Neural cell (in vitro differentiated cells): ENCODE measurements at regions not wholly inside any gene's neighbourhood (a gene's known extent, or its start where the extent isn't known, plus 50 kb on each side); places are given as distances from the start of the nearest gene placed in this dataset.

Source experiments
- H2AFZ ChIP-seq: fragments of 200-600, 300-800 bp; sonication (generic), shearing (Covaris generic); 2 replicates; pipeline ENCODE4 v1.6.0; 2014; ENCODE audit warnings: low read depth, mild to moderate bottlenecking, antibody characterized with exemption, low read length, moderate library complexity
- H3F3A ChIP-seq: fragments of 200-600 bp; shearing (Covaris generic); 2 replicates; pipeline ENCODE4 v1.6.1; 2016; ENCODE audit warnings: mild to moderate bottlenecking, moderate library complexity, mixed read lengths, antibody characterized with exemption, low read length; ENCODE audit not compliant: insufficient read depth, poor library complexity, severe bottlenecking
- H3K27ac ChIP-seq: fragments of 200-600, 300-800 bp; sonication (generic), shearing (Covaris generic); 2 replicates; pipeline ENCODE4 v1.5.1; 2014; ENCODE audit warnings: mild to moderate bottlenecking, low read length, moderate library complexity
- H3K27me3 ChIP-seq: fragments of 300-800, 200-600 bp; sonication (generic), shearing (Covaris generic); 2 replicates; pipeline ENCODE4 v1.6.0; 2014; ENCODE audit warnings: mild to moderate bottlenecking, low read depth, low read length, moderate library complexity; ENCODE audit not compliant: insufficient read depth
- H3K36me3 ChIP-seq: fragments of 300-800, 200-600 bp; sonication (generic), shearing (Covaris generic); 2 replicates; pipeline ENCODE4 v1.5.1; 2014; ENCODE audit warnings: mild to moderate bottlenecking, antibody characterized with exemption, low read length, moderate library complexity; ENCODE audit not compliant: insufficient read depth
- H3K4me2 ChIP-seq: fragments of 300-800, 200-600 bp; sonication (generic), shearing (Covaris generic); 2 replicates; pipeline ENCODE4 v1.6.0; 2014; ENCODE audit warnings: mild to moderate bottlenecking, low read length
- H3K4me3 ChIP-seq: fragments of 300-800, 200-600 bp; sonication (generic), shearing (Covaris generic); 2 replicates; pipeline ENCODE4 v1.5.1; 2014; ENCODE audit warnings: mild to moderate bottlenecking, low read length, moderate library complexity
- H3K79me2 ChIP-seq: fragments of 200-600 bp; shearing (Covaris generic); replicated peaks from 2 replicates; pipeline ENCODE4 v1.6.0; 2014; ENCODE audit warnings: mild to moderate bottlenecking, low read length, moderate library complexity; ENCODE audit not compliant: insufficient read depth
- H3K9ac ChIP-seq: fragments of 300-800, 200-600 bp; sonication (generic), shearing (Covaris generic); 2 replicates; pipeline ENCODE4 v1.6.1; 2016; ENCODE audit warnings: mild to moderate bottlenecking, low read length, mixed read lengths
- H3K9me2 ChIP-seq: fragments of 200-600 bp; shearing (Covaris generic); 2 replicates; pipeline ENCODE4 v1.6.1; 2016; ENCODE audit warnings: mild to moderate bottlenecking, low read length, mixed read lengths; ENCODE audit not compliant: insufficient read depth
- H3K9me3 ChIP-seq: fragments of 200-600, 300-800 bp; sonication (generic), shearing (Covaris generic); 2 replicates; pipeline ENCODE4 v1.6.1; 2016; ENCODE audit warnings: mild to moderate bottlenecking, mixed run types, low read length, moderate library complexity, mixed read lengths
- H4K20me1 ChIP-seq: fragments of 200-600 bp; shearing (Covaris generic); 2 replicates; pipeline ENCODE4 v1.6.1; 2016; ENCODE audit warnings: mild to moderate bottlenecking, mixed run types; ENCODE audit not compliant: insufficient read depth
- EP300 ChIP-seq: fragments of 450-650 bp; conservative IDR thresholded peaks from 2 replicates; pipeline ENCODE4 v1.6.1; 2014; ENCODE audit warnings: antibody characterized with exemption, mild to moderate bottlenecking, moderate library complexity; ENCODE audit not compliant: poor library complexity, severe bottlenecking
- EZH2 ChIP-seq: fragments of 200-600, 300-800 bp; shearing (Covaris generic), sonication (generic); IDR thresholded peaks from 2 replicates; pipeline ENCODE4 v1.6.1; 2014; ENCODE audit warnings: antibody characterized with exemption, low read length, borderline replicate concordance, mild to moderate bottlenecking; ENCODE audit not compliant: insufficient read depth, poor library complexity, severe bottlenecking
- MXI1 ChIP-seq: fragments of 450-650 bp; conservative IDR thresholded peaks from 2 replicates; pipeline ENCODE4 v1.6.1; 2014; ENCODE audit warnings: antibody characterized with exemption, mild to moderate bottlenecking; ENCODE audit not compliant: poor library complexity, severe bottlenecking
- POLR2AphosphoS5 ChIP-seq: IDR thresholded peaks from 2 replicates; pipeline ENCODE4 v1.6.1; 2012
- RAD21 ChIP-seq: fragments of 450-650 bp; conservative IDR thresholded peaks from 2 replicates; pipeline ENCODE4 v1.6.1; 2014; ENCODE audit warnings: antibody characterized with exemption, mild to moderate bottlenecking, moderate library complexity
- SMC3 ChIP-seq: fragments of 450-650 bp; conservative IDR thresholded peaks from 2 replicates; pipeline ENCODE4 v1.6.1; 2014; ENCODE audit warnings: antibody characterized with exemption, mild to moderate bottlenecking, moderate library complexity; ENCODE audit not compliant: poor library complexity
- TAF1 ChIP-seq: IDR thresholded peaks from 2 replicates; pipeline ENCODE4 v1.6.1; 2012; ENCODE audit warnings: low read depth
- TF ChIP-seq, protein P1 (sequence below): fragments of 450-650 bp; IDR thresholded peaks from 2 replicates; pipeline ENCODE4 v1.5.1; 2014; ENCODE audit warnings: antibody characterized with exemption, mild to moderate bottlenecking, moderate library complexity; ENCODE audit not compliant: poor library complexity, severe bottlenecking
- TF ChIP-seq, protein P2 (sequence below): IDR thresholded peaks from 2 replicates; pipeline ENCODE4 v1.6.1; 2012; ENCODE audit warnings: borderline replicate concordance

DNA sequence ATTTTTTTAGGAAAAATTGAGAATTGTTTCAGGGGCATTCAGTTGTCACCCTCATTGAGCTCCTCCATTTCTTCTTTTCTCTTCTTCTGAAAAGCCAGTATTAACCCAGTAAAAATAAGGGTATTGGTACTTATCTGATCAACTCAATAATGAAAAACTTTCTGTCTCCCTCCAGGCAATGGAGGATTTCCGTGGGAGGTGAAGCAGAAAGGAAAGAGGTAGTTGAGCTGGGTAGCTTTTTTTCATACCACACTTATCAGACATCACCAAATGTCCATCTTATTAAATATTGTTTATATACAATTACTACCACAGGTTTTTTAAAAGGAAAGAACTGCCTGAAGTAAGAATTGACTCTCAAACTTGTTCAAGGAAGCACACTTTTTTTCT lies 731.1 kb upstream of the ZNF608 start:
- no peaks in the 10 kb centered on the region for H3K9me2 ChIP-seq
- no peaks in the 10 kb centered on the region for H3K36me3 ChIP-seq
- TF ChIP-seq EZH2: no peak
- TF ChIP-seq, protein P1, sequence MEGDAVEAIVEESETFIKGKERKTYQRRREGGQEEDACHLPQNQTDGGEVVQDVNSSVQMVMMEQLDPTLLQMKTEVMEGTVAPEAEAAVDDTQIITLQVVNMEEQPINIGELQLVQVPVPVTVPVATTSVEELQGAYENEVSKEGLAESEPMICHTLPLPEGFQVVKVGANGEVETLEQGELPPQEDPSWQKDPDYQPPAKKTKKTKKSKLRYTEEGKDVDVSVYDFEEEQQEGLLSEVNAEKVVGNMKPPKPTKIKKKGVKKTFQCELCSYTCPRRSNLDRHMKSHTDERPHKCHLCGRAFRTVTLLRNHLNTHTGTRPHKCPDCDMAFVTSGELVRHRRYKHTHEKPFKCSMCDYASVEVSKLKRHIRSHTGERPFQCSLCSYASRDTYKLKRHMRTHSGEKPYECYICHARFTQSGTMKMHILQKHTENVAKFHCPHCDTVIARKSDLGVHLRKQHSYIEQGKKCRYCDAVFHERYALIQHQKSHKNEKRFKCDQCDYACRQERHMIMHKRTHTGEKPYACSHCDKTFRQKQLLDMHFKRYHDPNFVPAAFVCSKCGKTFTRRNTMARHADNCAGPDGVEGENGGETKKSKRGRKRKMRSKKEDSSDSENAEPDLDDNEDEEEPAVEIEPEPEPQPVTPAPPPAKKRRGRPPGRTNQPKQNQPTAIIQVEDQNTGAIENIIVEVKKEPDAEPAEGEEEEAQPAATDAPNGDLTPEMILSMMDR: no peak
- TF ChIP-seq EP300: no peak
- TF ChIP-seq TAF1: no peak
- TF ChIP-seq, protein P2, sequence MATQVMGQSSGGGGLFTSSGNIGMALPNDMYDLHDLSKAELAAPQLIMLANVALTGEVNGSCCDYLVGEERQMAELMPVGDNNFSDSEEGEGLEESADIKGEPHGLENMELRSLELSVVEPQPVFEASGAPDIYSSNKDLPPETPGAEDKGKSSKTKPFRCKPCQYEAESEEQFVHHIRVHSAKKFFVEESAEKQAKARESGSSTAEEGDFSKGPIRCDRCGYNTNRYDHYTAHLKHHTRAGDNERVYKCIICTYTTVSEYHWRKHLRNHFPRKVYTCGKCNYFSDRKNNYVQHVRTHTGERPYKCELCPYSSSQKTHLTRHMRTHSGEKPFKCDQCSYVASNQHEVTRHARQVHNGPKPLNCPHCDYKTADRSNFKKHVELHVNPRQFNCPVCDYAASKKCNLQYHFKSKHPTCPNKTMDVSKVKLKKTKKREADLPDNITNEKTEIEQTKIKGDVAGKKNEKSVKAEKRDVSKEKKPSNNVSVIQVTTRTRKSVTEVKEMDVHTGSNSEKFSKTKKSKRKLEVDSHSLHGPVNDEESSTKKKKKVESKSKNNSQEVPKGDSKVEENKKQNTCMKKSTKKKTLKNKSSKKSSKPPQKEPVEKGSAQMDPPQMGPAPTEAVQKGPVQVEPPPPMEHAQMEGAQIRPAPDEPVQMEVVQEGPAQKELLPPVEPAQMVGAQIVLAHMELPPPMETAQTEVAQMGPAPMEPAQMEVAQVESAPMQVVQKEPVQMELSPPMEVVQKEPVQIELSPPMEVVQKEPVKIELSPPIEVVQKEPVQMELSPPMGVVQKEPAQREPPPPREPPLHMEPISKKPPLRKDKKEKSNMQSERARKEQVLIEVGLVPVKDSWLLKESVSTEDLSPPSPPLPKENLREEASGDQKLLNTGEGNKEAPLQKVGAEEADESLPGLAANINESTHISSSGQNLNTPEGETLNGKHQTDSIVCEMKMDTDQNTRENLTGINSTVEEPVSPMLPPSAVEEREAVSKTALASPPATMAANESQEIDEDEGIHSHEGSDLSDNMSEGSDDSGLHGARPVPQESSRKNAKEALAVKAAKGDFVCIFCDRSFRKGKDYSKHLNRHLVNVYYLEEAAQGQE: no peak
- no peak for TF ChIP-seq SMC3
- no peak for TF ChIP-seq MXI1
- no peak for TF ChIP-seq POLR2AphosphoS5
- TF ChIP-seq RAD21: no peak
- no peaks in the 10 kb centered on the region for H3K27me3 ChIP-seq
- H3K79me2 ChIP-seq: no peaks in the 10 kb centered on the region
- no peak overlapping the region for H3K4me3 ChIP-seq
- H2AFZ ChIP-seq: no peak overlapping the region
- no peak overlapping the region for H3K9ac ChIP-seq
- no peaks in the 10 kb centered on the region for H3K9me3 ChIP-seq
- H3F3A ChIP-seq: no peaks in the 10 kb centered on the region
- H3K4me2 ChIP-seq: no peak overlapping the region
- no peaks in the 10 kb centered on the region for H4K20me1 ChIP-seq
- no peak overlapping the region for H3K27ac ChIP-seq

DNA sequence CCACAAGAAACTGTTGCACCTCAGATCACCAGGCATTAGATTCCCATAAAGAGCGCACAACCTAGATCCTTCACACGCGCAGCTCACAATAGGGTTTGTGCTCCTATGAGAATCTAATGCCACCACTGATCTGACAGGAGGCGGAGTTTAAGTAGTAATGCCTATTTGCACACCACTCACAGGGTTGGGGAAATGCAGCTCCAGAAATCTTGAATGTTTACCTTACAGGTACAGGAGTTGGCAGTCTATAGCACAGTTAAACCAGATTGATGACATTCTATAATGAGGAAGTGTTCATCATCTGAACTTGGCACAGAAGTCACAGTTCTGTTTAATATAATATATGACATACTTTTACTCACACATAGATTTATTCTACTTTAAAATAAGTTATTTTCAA lies 732.2 kb upstream of the ZNF608 start:
- Histone ChIP-seq H3K9ac (no peak overlapping the region), H3K36me3 (no peaks in the 10 kb centered on the region), H2AFZ (no peak overlapping the region), H3K9me3 (no peaks in the 10 kb centered on the region), H3K27ac (no peak overlapping the region), H3K4me3 (no peak overlapping the region), H3K27me3 (no peaks in the 10 kb centered on the region), H3K4me2 (no peak overlapping the region), H4K20me1 (no peaks in the 10 kb centered on the region), H3F3A (no peaks in the 10 kb centered on the region), H3K9me2 (no peaks in the 10 kb centered on the region), H3K79me2 (no peaks in the 10 kb centered on the region)
- TF ChIP-seq RAD21: no peak
- TF ChIP-seq EP300: no peak
- TF ChIP-seq MXI1: no peak
- TF ChIP-seq POLR2AphosphoS5: no peak
- no peak for TF ChIP-seq TAF1
- TF ChIP-seq EZH2: no peak
- TF ChIP-seq, protein P1: no peak
